ENCODE measurements at regions not wholly inside any gene's neighbourhood (a gene's known extent, or its start where the extent isn't known, plus 50 kb on each side); places are given as distances from the start of the nearest gene placed in this dataset.
"Not testable (repeated sequence)": the region's sequence is repeated elsewhere in the genome, so short reads cannot be mapped to it uniquely, and the experiment has no call there.

- DNase-seq = not testable (repeated sequence)
Measured at GRCh38 chr2:91498065-91498449, 2806.6 kb downstream of the RPIA start.

GRCh38 chr2:91498513-91499250, 2807.2 kb downstream of the RPIA start:
- peak; percentile 44 for DNase-seq

GRCh38 chr2:91499431-91500050, 2808.1 kb downstream of the RPIA start:
- DNase-seq = peak; percentile 39

GRCh38 chr2:91500246-91500977, 2808.9 kb downstream of the RPIA start:
- DNase-seq = peak; percentile 25

- not testable (repeated sequence) for DNase-seq
Measured at GRCh38 chr2:91500978-91501310, 2809.5 kb downstream of the RPIA start.

GRCh38 chr2:91501481-91502080, 2810.1 kb downstream of the RPIA start:
- DNase-seq = not testable (repeated sequence)

- not testable (repeated sequence) for DNase-seq
Measured at GRCh38 chr2:91503572-91503958, 2812.1 kb downstream of the RPIA start.

GRCh38 chr2:91503959-91504741, 2812.7 kb downstream of the RPIA start:
- DNase-seq = not testable (repeated sequence)

- DNase-seq = not testable (repeated sequence)
Measured at GRCh38 chr2:91508816-91509215, 2817.3 kb downstream of the RPIA start.

- DNase-seq = not testable (repeated sequence)
Measured at GRCh38 chr2:91509276-91509675, 2817.8 kb downstream of the RPIA start.

GRCh38 chr2:91511166-91511565, 2819.7 kb downstream of the RPIA start:
- not testable (repeated sequence) for DNase-seq

- not testable (repeated sequence) for DNase-seq
Measured at GRCh38 chr2:91515966-91516365, 2824.5 kb downstream of the RPIA start.

GRCh38 chr2:91516669-91517068, 2825.2 kb downstream of the RPIA start:
- DNase-seq = not testable (repeated sequence)

GRCh38 chr2:91517846-91518245, 2826.4 kb downstream of the RPIA start:
- DNase-seq = not testable (repeated sequence)

GRCh38 chr2:91518361-91518981, 2827.0 kb downstream of the RPIA start:
- not testable (repeated sequence) for DNase-seq

GRCh38 chr2:91519359-91519758, 2827.9 kb downstream of the RPIA start:
- DNase-seq = not testable (repeated sequence)

- not testable (repeated sequence) for DNase-seq
Measured at GRCh38 chr2:91519914-91520313, 2828.4 kb downstream of the RPIA start.

- DNase-seq = not testable (repeated sequence)
Measured at GRCh38 chr2:91520523-91520922, 2829.1 kb downstream of the RPIA start.

- DNase-seq = not testable (repeated sequence)
Measured at GRCh38 chr2:91520972-91521535, 2829.6 kb downstream of the RPIA start.

GRCh38 chr2:91521944-91522343, 2830.5 kb downstream of the RPIA start:
- not testable (repeated sequence) for DNase-seq

GRCh38 chr2:91522877-91523276, 2831.4 kb downstream of the RPIA start:
- DNase-seq = not testable (repeated sequence)

- not testable (repeated sequence) for DNase-seq
Measured at GRCh38 chr2:91523751-91524150, 2832.3 kb downstream of the RPIA start.
